ENCODE measurements at regions not wholly inside any gene's neighbourhood (a gene's known extent, or its start where the extent isn't known, plus 50 kb on each side); places are given as distances from the start of the nearest gene placed in this dataset.

DNA sequence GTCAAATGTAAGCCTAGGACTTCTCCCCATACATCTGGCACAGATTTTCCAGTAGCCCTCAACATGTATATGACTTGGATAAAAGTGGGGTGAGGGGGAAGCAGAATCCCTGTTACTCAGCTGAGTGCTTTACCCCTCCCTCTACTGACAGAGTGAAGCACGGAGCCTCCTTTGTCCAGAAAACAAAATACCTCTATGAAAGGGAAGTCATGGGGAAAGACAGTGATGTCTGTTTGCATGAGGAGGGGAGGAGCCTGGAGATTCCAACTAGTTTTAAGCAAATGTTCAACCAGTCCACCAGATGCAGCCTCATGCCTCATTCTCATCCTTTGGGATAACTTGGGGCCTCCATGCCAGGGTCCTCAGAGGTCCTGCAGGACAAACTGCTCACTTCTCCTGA, 203.9 kb downstream of the SMAD2 start:
- TF ChIP-seq, protein P1, sequence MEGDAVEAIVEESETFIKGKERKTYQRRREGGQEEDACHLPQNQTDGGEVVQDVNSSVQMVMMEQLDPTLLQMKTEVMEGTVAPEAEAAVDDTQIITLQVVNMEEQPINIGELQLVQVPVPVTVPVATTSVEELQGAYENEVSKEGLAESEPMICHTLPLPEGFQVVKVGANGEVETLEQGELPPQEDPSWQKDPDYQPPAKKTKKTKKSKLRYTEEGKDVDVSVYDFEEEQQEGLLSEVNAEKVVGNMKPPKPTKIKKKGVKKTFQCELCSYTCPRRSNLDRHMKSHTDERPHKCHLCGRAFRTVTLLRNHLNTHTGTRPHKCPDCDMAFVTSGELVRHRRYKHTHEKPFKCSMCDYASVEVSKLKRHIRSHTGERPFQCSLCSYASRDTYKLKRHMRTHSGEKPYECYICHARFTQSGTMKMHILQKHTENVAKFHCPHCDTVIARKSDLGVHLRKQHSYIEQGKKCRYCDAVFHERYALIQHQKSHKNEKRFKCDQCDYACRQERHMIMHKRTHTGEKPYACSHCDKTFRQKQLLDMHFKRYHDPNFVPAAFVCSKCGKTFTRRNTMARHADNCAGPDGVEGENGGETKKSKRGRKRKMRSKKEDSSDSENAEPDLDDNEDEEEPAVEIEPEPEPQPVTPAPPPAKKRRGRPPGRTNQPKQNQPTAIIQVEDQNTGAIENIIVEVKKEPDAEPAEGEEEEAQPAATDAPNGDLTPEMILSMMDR (IDR thresholded peaks at IDR 0.05), result no peak
- TF ChIP-seq POLR2A (IDR thresholded peaks at IDR 0.05; ENCODE audit: low read length), result no peak
- TF ChIP-seq, protein P2, sequence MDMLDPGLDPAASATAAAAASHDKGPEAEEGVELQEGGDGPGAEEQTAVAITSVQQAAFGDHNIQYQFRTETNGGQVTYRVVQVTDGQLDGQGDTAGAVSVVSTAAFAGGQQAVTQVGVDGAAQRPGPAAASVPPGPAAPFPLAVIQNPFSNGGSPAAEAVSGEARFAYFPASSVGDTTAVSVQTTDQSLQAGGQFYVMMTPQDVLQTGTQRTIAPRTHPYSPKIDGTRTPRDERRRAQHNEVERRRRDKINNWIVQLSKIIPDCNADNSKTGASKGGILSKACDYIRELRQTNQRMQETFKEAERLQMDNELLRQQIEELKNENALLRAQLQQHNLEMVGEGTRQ (IDR thresholded peaks at IDR 0.05), result no peak
- TF ChIP-seq TP53 (CRISPR knock-in tag; IDR thresholded peaks at IDR 0.05), result no peak
- TF ChIP-seq, protein P3, sequence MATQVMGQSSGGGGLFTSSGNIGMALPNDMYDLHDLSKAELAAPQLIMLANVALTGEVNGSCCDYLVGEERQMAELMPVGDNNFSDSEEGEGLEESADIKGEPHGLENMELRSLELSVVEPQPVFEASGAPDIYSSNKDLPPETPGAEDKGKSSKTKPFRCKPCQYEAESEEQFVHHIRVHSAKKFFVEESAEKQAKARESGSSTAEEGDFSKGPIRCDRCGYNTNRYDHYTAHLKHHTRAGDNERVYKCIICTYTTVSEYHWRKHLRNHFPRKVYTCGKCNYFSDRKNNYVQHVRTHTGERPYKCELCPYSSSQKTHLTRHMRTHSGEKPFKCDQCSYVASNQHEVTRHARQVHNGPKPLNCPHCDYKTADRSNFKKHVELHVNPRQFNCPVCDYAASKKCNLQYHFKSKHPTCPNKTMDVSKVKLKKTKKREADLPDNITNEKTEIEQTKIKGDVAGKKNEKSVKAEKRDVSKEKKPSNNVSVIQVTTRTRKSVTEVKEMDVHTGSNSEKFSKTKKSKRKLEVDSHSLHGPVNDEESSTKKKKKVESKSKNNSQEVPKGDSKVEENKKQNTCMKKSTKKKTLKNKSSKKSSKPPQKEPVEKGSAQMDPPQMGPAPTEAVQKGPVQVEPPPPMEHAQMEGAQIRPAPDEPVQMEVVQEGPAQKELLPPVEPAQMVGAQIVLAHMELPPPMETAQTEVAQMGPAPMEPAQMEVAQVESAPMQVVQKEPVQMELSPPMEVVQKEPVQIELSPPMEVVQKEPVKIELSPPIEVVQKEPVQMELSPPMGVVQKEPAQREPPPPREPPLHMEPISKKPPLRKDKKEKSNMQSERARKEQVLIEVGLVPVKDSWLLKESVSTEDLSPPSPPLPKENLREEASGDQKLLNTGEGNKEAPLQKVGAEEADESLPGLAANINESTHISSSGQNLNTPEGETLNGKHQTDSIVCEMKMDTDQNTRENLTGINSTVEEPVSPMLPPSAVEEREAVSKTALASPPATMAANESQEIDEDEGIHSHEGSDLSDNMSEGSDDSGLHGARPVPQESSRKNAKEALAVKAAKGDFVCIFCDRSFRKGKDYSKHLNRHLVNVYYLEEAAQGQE (IDR thresholded peaks at IDR 0.05), result no peak
- TF ChIP-seq EP300 (IDR thresholded peaks at IDR 0.05), result no peak
- no peak for TF ChIP-seq SREBF2 (IDR thresholded peaks at IDR 0.05)

All from A549 (cell line).